HG02642 (cell line): ENCODE measurements at regions not wholly inside any gene's neighbourhood (a gene's known extent, or its start where the extent isn't known, plus 50 kb on each side); places are given as distances from the start of the nearest gene placed in this dataset.

Experiments used
- ATAC-seq: cut with Tn5 transposase; IDR thresholded peaks from one replicate; pipeline ENCODE4 v1.9.1; 2021; ENCODE audit warnings: mild to moderate bottlenecking; ENCODE audit not compliant: unreplicated experiment, poor library complexity

DNA sequence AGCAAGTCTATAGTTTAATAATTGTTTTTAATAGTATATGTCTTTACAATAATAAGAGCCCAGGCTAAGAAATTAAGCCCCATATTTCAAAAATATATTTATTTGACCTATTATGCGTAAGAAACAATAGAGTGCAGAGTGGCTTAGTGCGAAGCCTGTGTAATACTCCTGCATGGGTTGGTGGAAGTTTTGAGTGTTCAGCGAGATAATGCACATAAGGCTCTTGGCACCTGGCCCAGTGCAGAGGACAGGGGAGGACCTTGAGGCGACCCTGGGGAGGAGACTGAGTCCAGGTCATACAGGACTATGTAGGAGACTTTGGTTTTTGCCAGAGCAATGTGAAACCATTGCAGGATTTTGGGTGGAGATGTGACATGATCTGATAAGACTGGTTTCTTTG, 132.4 kb upstream of the ST6GAL2 start:
- no peak for ATAC-seq

GRCh38 chr2:107020392-107020791, 134.4 kb upstream of the ST6GAL2 start:
- no peak for ATAC-seq

- ATAC-seq: no peak
Measured at GRCh38 chr2:107024269-107024668, 138.3 kb upstream of the ST6GAL2 start.

DNA sequence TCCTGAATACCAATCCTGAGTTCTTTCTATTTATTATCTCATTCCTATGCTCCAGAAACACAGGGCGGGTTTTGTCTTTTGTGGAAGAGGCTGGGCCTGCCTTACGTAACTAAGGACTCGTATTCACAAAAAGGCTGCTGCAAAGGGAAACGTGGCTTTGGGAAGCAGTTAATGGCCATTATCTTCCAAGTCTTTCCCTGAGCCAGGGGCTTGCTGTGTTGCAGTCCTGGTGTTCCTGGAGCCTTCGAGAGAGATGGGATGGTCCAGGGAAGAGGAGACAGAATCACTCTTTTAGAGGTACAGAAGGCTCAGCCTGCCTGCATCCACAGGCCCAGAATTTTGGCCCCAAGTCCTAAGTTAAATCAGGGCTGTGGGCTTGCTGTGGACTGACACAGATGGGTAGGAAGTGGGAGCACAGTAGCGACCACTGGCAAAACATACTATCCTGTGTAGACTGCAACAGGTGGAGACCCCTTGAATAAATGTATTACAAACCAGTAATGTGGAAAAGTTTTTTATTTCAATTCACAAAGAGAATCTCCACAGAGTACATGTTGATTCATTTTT, 139.4 kb upstream of the ST6GAL2 start:
- ATAC-seq: no peak

- no peak for ATAC-seq
Measured at GRCh38 chr2:107025869-107026380, 140.0 kb upstream of the ST6GAL2 start.

DNA sequence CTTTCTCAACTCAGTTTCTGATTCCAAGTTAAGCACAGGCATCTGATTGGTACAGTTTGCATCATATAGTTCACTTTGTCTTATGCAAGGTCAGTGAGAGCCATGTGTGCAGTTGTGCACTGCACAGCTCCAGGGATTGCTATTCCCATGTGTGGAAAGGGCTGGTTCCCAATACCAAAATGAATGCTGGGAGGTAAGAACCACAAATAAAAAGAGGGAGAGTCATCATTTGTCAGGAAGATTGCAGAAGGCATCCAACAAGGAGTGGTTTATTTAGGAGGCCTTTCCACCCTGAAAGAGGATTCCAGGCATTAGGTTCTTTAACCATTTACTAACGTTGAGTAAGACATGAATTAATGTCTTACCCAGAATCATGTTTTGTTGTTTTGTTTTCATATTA, 141.2 kb upstream of the ST6GAL2 start:
- no peak for ATAC-seq

GRCh38 chr2:107027810-107028209, 141.8 kb upstream of the ST6GAL2 start:
- no peak for ATAC-seq

DNA sequence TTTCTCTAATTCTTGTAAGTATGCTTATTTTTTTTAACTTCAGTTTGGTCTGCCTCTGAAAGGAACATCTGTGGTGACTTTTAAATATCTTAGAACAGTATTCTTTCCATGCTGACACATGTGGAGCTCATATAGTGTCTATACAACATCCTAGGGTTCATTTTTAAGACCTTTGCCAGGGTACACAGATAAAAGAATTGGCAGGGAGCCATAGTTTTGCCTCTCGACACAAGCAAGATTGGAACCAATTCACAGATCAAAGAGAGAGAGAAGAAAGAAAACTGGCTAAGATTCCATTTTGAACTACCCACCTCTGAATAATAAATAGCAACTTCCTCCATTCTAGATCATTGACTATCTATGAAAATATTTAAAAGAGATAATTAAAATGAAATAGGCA, 142.7 kb upstream of the ST6GAL2 start:
- ATAC-seq: no peak

- no peak for ATAC-seq
Measured at GRCh38 chr2:107036293-107036692, 150.3 kb upstream of the ST6GAL2 start.

GRCh38 chr2:107062173-107062572, 176.2 kb upstream of the ST6GAL2 start:
- ATAC-seq: no peak

DNA sequence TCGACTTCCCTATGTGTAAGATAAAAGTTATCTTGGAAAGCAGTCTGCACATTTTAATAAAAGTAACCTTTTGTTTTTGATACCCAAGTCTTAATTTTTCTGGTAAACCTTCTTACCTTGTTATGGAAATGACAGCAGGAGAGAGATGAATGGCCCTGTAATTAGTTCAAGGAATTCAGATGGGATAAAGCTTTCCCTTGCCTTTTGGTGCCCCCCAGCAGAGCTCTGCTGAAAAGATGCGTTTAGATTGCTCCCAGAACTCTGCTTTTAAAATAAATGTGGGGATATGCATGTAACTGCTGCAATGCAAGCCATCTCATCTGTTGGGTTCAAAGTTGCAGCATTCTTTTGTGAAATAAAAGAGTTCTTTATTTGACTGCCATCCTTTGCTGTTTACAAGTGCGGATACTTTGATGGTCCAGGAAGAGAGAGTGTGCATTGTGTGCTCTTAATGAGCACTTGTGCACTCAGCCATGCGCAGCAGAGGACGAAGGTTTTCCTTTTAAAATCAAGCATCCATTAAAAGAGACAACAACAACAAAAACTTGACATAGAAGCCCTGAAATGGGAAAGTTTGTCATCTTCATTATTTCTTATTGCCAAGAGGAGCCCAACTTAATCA, 176.7 kb upstream of the ST6GAL2 start:
- no peak for ATAC-seq

GRCh38 chr2:107063228-107063627, 177.3 kb upstream of the ST6GAL2 start:
- no peak for ATAC-seq

- ATAC-seq: no peak
Measured at GRCh38 chr2:107064750-107065149, 178.8 kb upstream of the ST6GAL2 start.

GRCh38 chr2:107068069-107068916, 182.3 kb upstream of the ST6GAL2 start:
- ATAC-seq: no peak

- no peak for ATAC-seq
Measured at GRCh38 chr2:107069890-107070289, 183.9 kb upstream of the ST6GAL2 start.

- ATAC-seq: no peak
Measured at GRCh38 chr2:107072150-107072940, 186.4 kb upstream of the ST6GAL2 start.

- ATAC-seq: no peak
Measured at GRCh38 chr2:107078584-107078983, 192.6 kb upstream of the ST6GAL2 start.

GRCh38 chr2:107086497-107086896, 200.5 kb upstream of the ST6GAL2 start:
- ATAC-seq: no peak

GRCh38 chr2:107088156-107088555, 202.2 kb upstream of the ST6GAL2 start:
- ATAC-seq: no peak

DNA sequence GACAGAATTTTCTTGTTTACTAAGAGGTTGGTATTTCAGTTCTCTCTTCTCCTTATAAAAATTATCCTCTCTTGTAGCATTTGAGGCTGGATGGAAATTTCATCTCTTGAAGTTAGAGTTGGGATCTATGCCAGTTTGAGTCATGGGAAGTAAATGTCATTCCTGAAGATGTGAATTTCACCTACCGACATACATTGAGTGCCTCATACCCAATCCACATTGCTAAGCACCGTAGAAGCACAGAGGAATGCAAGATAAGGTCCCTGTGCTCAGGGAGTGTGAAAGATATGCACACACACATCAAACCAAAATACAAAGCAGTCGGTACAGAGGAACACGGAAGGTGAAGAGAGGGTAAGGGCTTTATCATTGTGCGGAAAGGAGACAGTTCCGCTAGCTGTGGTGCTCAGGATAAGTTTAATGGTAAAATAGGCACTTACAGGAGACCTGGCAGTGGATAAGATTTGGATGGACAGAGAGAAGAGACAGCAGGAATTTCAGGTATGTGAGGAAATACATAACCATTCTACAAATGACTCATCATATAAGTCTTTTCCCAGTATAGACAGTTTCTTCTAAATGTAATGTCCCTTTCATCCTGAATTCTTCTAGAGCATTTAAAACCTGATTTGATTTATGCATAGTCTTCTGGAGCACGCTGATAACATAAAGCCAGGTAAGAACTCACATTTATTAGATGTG, 205.3 kb upstream of the ST6GAL2 start:
- no peak for ATAC-seq
